ENCODE measurements at regions not wholly inside any gene's neighbourhood (a gene's known extent, or its start where the extent isn't known, plus 50 kb on each side); places are given as distances from the start of the nearest gene placed in this dataset.

DNA sequence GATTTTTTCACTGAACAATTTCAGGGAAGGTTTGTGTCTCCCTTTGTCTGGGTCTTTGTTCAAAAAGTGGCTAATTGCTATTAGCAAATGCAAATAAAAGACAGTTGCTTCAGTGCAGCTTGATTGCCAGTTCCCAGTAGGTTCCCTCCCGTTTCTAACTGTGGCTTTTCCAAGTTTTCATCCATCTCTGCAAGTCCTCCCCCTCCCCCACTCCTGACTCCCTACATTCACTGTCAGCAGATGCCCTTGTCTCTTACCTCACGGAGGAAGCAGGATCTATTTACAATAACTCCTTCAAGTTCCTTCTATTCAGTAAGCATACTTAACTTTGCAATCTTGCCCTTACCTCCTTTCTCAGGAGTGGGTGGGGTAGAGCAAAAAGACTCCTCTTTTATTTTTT lies 55.4 kb upstream of the SCEL start:
- no peak for DNase-seq
- no peak overlapping the region for H3K4me2 ChIP-seq (ENCODE audit: unreplicated experiment)
- no peaks in the 10 kb centered on the region for H4K20me1 ChIP-seq (ENCODE audit: insufficient read depth)
- TF ChIP-seq EZH2phosphoT487 (IDR thresholded peaks at IDR 0.05; ENCODE audit: insufficient read depth, low read depth) = no peak
- no peak for TF ChIP-seq EZH2 (IDR thresholded peaks at IDR 0.05; ENCODE audit: insufficient read depth, poor library complexity, severe bottlenecking)
- H3K9ac ChIP-seq = no peak overlapping the region
- no peaks in the 10 kb centered on the region for H3K27me3 ChIP-seq (replicated peaks; ENCODE audit: insufficient read depth)
- no peaks in the 10 kb centered on the region for H3K79me2 ChIP-seq (ENCODE audit: insufficient read depth)
- H3K9me3 ChIP-seq (ENCODE audit: low read depth) = no peaks in the 10 kb centered on the region
- no peaks in the 10 kb centered on the region for H3K36me3 ChIP-seq (ENCODE audit: low read depth)
- no peak overlapping the region for H3K4me3 ChIP-seq
- no peaks in the 10 kb centered on the region for H3K9me2 ChIP-seq (ENCODE audit: insufficient read depth)
- peaks cover 9% of the 10 kb centered on the region; the same call in 1 of the 2 replicates for H3F3A ChIP-seq (ENCODE audit: insufficient read depth)
- no peak overlapping the region for H3K27ac ChIP-seq
- H2AFZ ChIP-seq = no peak overlapping the region
- in situ Hi-C loops (cut with MboI) = no loop called here
- H3K4me1 ChIP-seq (ENCODE audit: insufficient read depth) = peaks cover 15% of the 10 kb centered on the region
- WGBS, 2 experiments (ENCODE audit: low coverage in 1 of 2, low lambda C conversion rate in 2 of 2, missing lambda C conversion rate in 2 of 2) = 8 to 16% methylated on average over 2 of the region's 2 CpGs

DNA sequence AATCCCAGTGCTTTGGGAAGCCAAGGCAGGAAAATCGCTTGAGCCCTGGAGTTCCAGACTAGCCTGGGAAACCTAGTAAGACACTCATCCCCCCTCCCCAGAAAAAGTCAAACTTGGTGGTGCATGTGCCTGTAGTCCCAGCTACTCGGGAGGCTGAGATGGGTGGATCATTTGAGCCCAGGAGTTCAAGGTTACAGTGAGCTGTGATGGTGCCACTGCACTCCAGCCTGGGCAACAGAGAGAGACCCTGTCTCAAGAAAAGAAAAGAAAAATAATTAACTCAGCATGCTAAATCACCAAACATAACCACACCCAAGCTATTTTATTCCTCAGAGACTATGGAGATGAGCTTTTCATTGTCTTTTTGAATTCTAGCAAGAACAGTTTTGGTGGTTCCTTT lies 56.2 kb upstream of the SCEL start:
- Histone ChIP-seq H2AFZ (peak overlapping the region; percentile 90; the same call in 1 of the 2 replicates), H3K79me2 (ENCODE audit: insufficient read depth) (no peaks in the 10 kb centered on the region), H3K27me3 (replicated peaks; ENCODE audit: insufficient read depth) (no peaks in the 10 kb centered on the region), H3K27ac (no peak overlapping the region), H3K4me2 (ENCODE audit: unreplicated experiment) (no peak overlapping the region), H3K36me3 (ENCODE audit: low read depth) (no peaks in the 10 kb centered on the region), H3K4me1 (ENCODE audit: insufficient read depth) (peaks cover 15% of the 10 kb centered on the region), H3K9ac (no peak overlapping the region), H3K9me3 (ENCODE audit: low read depth) (no peaks in the 10 kb centered on the region), H3F3A (ENCODE audit: insufficient read depth) (peaks cover 9% of the 10 kb centered on the region; the same call in 1 of the 2 replicates), H3K4me3 (no peak overlapping the region), H4K20me1 (ENCODE audit: insufficient read depth) (no peaks in the 10 kb centered on the region), H3K9me2 (ENCODE audit: insufficient read depth) (no peaks in the 10 kb centered on the region)
- TF ChIP-seq EZH2 (IDR thresholded peaks at IDR 0.05; ENCODE audit: insufficient read depth, poor library complexity, severe bottlenecking) (no peak), EZH2phosphoT487 (IDR thresholded peaks at IDR 0.05; ENCODE audit: insufficient read depth, low read depth) (no peak)
- 9 to 12% methylated on average over 2 of the region's 2 CpGs for WGBS, 2 experiments (ENCODE audit: low coverage in 1 of 2, low lambda C conversion rate in 2 of 2, missing lambda C conversion rate in 2 of 2)
- DNase-seq = no peak
- in situ Hi-C loops (cut with MboI) = no loop called here

DNA sequence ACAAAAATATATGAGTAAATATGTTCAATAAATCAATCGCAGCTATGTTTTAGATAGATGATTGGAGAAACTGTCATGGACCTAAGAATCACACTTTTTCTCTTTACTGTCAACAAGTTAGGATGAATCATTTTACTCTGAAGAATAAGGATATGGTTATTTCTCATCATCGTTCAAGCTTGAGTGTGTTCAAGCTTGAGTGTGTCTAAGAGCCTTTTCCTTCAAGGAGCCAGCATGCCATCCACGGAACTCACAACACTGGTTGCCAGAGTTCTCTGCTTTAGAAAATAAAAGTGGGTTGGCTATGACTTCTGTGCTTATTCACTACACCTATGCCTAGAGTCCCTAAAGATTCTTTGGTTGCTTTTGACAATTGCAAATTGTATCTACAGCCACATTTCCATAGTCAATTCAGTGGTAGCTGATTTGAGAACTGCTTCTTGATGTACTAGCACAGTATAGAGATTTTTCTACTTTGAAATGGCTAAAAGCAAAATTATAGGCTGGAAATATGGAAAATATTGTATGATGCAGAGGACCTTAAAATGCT lies 58.1 kb upstream of the SCEL start:
- H3F3A ChIP-seq (ENCODE audit: insufficient read depth) = peaks cover 9% of the 10 kb centered on the region; the same call in 1 of the 2 replicates
- peak overlapping the region; percentile 81 for H3K4me3 ChIP-seq
- H3K36me3 ChIP-seq (ENCODE audit: low read depth) = no peaks in the 10 kb centered on the region
- TF ChIP-seq EZH2phosphoT487 (IDR thresholded peaks at IDR 0.05; ENCODE audit: insufficient read depth, low read depth) (no peak), EZH2 (IDR thresholded peaks at IDR 0.05; ENCODE audit: insufficient read depth, poor library complexity, severe bottlenecking) (no peak)
- no peaks in the 10 kb centered on the region for H4K20me1 ChIP-seq (ENCODE audit: insufficient read depth)
- peak; percentile 37 for DNase-seq
- 36 to 43% methylated on average over 3 of the region's 3 CpGs for WGBS, 2 experiments (ENCODE audit: low coverage in 1 of 2, low lambda C conversion rate in 2 of 2, missing lambda C conversion rate in 2 of 2)
- H3K9me3 ChIP-seq (ENCODE audit: low read depth) = no peaks in the 10 kb centered on the region
- H3K79me2 ChIP-seq (ENCODE audit: insufficient read depth) = no peaks in the 10 kb centered on the region
- H3K4me2 ChIP-seq (ENCODE audit: unreplicated experiment) = peak overlapping the region; percentile 80
- peak overlapping the region; percentile 73 for H3K9ac ChIP-seq
- in situ Hi-C loops (cut with MboI) = no loop called here
- peak overlapping the region; percentile 31 for H3K27ac ChIP-seq
- peak overlapping the region; percentile 90 for H2AFZ ChIP-seq
- no peaks in the 10 kb centered on the region for H3K27me3 ChIP-seq (replicated peaks; ENCODE audit: insufficient read depth)
- peaks cover 15% of the 10 kb centered on the region for H3K4me1 ChIP-seq (ENCODE audit: insufficient read depth)
- H3K9me2 ChIP-seq (ENCODE audit: insufficient read depth) = no peaks in the 10 kb centered on the region

DNA sequence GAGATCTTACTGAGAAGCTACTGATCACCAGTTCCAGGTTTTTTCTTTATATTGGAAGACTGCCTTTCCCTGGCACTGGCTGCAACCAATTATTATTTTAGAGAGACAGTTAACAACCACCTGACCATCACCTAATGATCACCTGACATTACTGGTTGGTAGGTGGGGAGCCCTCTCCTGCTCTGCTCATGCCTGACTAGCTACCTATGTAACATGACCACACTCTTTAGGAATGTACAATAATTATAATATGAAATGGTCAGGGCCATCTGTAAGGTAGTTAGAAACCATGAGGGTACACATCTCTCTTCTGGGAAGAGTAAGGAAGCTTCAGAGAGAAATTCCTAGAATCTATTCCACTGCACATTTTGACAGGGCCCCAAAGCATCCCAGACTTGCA lies 59.0 kb upstream of the SCEL start:
- H4K20me1 ChIP-seq (ENCODE audit: insufficient read depth) = no peaks in the 10 kb centered on the region
- no peak for DNase-seq
- no peak overlapping the region for H3K27ac ChIP-seq
- TF ChIP-seq EZH2 (IDR thresholded peaks at IDR 0.05; ENCODE audit: insufficient read depth, poor library complexity, severe bottlenecking) (no peak), EZH2phosphoT487 (IDR thresholded peaks at IDR 0.05; ENCODE audit: insufficient read depth, low read depth) (no peak)
- H3K36me3 ChIP-seq (ENCODE audit: low read depth) = no peaks in the 10 kb centered on the region
- H3K9me3 ChIP-seq (ENCODE audit: low read depth) = no peaks in the 10 kb centered on the region
- H3K9ac ChIP-seq = no peak overlapping the region
- in situ Hi-C loops (cut with MboI) = no loop called here
- H3K9me2 ChIP-seq (ENCODE audit: insufficient read depth) = no peaks in the 10 kb centered on the region
- no peak overlapping the region for H3K4me3 ChIP-seq
- H3K79me2 ChIP-seq (ENCODE audit: insufficient read depth) = no peaks in the 10 kb centered on the region
- H3K4me2 ChIP-seq (ENCODE audit: unreplicated experiment) = no peak overlapping the region
- H2AFZ ChIP-seq = no peak overlapping the region
- peaks cover 15% of the 10 kb centered on the region for H3K4me1 ChIP-seq (ENCODE audit: insufficient read depth)
- H3F3A ChIP-seq (ENCODE audit: insufficient read depth) = peaks cover 9% of the 10 kb centered on the region; the same call in 1 of the 2 replicates
- H3K27me3 ChIP-seq (replicated peaks; ENCODE audit: insufficient read depth) = no peaks in the 10 kb centered on the region

All from GM23248 (cell line).